ENCODE measurements at regions not wholly inside any gene's neighbourhood (a gene's known extent, or its start where the extent isn't known, plus 50 kb on each side); places are given as distances from the start of the nearest gene placed in this dataset.

DNA sequence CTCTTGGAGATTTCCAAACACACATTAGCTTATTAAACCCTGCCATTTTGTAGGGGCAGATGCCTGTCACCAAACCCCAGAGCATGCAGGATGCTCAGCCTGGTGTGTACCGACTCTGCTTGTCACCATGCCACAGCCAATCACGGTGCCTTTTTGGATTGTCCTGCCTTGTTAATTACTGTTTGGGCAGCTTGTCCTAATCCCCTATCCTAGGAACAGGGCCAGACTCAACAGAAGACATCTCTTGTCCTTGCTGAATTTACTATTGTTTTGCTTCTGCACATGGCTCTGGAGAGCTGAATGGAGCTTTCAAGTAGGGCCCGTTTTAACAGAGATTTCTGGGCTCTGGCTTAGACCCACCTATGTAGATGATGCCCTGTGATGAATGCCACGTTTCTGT, 388.5 kb downstream of the AACS start:
- no peaks in the 10 kb centered on the region for H3K36me3 Mint-ChIP-seq (ENCODE audit: insufficient read depth)
- H3K27me3 Mint-ChIP-seq = no peaks in the 10 kb centered on the region
- H3K27ac Mint-ChIP-seq = no peak overlapping the region
- DNase-seq (ENCODE audit: low spot score, unreplicated experiment) = no peak
- H3K4me3 Mint-ChIP-seq (ENCODE audit: low read depth) = no peak overlapping the region
- peaks cover 8% of the 10 kb centered on the region for H3K9me3 Mint-ChIP-seq (ENCODE audit: low read depth)
- no peaks in the 10 kb centered on the region for H3K4me1 Mint-ChIP-seq (ENCODE audit: low read depth)
- TF ChIP-seq, protein P1, sequence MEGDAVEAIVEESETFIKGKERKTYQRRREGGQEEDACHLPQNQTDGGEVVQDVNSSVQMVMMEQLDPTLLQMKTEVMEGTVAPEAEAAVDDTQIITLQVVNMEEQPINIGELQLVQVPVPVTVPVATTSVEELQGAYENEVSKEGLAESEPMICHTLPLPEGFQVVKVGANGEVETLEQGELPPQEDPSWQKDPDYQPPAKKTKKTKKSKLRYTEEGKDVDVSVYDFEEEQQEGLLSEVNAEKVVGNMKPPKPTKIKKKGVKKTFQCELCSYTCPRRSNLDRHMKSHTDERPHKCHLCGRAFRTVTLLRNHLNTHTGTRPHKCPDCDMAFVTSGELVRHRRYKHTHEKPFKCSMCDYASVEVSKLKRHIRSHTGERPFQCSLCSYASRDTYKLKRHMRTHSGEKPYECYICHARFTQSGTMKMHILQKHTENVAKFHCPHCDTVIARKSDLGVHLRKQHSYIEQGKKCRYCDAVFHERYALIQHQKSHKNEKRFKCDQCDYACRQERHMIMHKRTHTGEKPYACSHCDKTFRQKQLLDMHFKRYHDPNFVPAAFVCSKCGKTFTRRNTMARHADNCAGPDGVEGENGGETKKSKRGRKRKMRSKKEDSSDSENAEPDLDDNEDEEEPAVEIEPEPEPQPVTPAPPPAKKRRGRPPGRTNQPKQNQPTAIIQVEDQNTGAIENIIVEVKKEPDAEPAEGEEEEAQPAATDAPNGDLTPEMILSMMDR (IDR thresholded peaks at IDR 0.05; ENCODE audit: unreplicated experiment) = no peak

DNA sequence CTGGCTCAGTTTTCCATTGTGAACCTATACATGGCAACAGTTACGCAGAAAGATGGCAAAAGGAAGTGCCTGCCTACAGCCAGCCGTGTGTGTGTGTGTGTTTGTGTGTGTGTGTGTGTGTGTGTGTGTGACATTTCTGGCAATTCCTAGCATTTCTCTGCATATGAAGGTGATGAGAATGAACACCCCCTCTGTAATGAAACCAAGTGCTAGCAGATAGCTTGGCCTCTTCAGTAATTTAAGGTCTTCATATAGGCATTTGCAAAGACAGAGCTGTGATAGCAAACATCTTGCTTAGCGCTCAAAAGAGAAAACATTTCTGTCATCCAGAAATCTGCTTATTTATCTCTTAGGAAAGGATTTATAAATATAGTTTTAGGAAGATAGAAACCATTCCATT, 389.1 kb downstream of the AACS start:
- no peaks in the 10 kb centered on the region for H3K36me3 Mint-ChIP-seq (ENCODE audit: insufficient read depth)
- peaks cover 6% of the 10 kb centered on the region for H3K9me3 Mint-ChIP-seq (ENCODE audit: low read depth)
- H3K4me1 Mint-ChIP-seq (ENCODE audit: low read depth) = no peaks in the 10 kb centered on the region
- TF ChIP-seq, protein P1 (IDR thresholded peaks at IDR 0.05; ENCODE audit: unreplicated experiment) = no peak
- DNase-seq (ENCODE audit: low spot score, unreplicated experiment) = no peak
- no peaks in the 10 kb centered on the region for H3K27me3 Mint-ChIP-seq
- H3K27ac Mint-ChIP-seq = no peak overlapping the region
- no peak overlapping the region for H3K4me3 Mint-ChIP-seq (ENCODE audit: low read depth)

DNA sequence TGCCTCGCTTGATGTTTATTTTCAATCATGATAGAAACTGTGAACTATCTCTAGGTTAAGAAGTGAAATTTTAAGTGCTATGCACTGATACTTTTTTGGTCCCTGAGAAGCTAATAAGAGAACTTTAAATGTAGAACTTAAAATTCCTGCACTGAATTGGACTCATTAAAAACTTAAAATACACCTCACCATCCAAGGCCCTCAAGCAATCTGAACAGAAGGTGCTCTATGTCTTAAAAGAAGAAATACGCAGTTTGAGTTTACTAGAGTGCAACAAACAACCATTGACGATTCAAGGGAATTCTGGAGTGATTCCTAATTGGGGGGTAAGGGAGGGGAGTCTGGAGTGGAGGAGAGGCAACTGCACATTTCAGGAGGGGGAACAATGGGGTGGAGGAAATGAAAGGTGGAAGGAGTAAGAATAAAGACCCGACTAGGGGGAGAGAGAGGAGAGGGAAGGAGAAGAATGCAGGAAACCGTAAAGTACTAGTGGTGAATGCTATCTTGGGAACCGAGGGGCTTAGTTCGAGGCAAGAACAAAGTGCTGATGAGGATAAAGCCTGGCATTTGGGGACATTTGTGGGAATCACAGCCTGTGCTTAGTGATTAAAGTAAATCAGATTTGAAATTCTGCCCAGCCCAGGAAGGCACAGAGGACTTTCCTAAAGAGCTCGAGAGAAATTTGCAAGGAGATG, 389.7 kb downstream of the AACS start:
- Mint-ChIP-seq H3K27me3 (no peaks in the 10 kb centered on the region), H3K9me3 (ENCODE audit: low read depth) (peaks cover 3% of the 10 kb centered on the region), H3K4me1 (ENCODE audit: low read depth) (no peaks in the 10 kb centered on the region), H3K36me3 (ENCODE audit: insufficient read depth) (no peaks in the 10 kb centered on the region), H3K4me3 (ENCODE audit: low read depth) (no peak overlapping the region), H3K27ac (no peak overlapping the region)
- TF ChIP-seq, protein P1 (IDR thresholded peaks at IDR 0.05; ENCODE audit: unreplicated experiment) = no peak
- no peak for DNase-seq (ENCODE audit: low spot score, unreplicated experiment)

DNA sequence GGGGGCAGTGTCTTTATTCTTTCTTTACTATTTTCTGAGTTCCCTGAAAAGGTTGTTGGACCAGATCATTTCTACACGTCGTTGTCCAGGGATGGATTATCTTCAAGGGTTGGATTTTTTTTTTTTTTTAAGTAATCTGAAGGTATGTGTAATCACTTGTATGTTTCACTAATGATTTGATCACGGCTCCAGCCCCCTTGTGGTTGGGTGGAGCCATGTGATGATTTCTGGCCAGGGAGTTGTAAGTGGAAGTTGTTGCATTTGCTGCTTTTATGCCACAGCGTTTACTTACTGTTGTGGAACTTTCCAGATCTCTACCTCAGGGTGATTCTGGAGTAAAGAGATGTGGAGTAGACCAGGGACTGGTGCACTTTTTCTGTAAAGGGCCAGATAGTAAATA, 390.3 kb downstream of the AACS start:
- no peaks in the 10 kb centered on the region for H3K36me3 Mint-ChIP-seq (ENCODE audit: insufficient read depth)
- peaks cover 3% of the 10 kb centered on the region for H3K9me3 Mint-ChIP-seq (ENCODE audit: low read depth)
- H3K4me1 Mint-ChIP-seq (ENCODE audit: low read depth) = no peaks in the 10 kb centered on the region
- no peak for DNase-seq (ENCODE audit: low spot score, unreplicated experiment)
- no peaks in the 10 kb centered on the region for H3K27me3 Mint-ChIP-seq
- H3K27ac Mint-ChIP-seq = no peak overlapping the region
- TF ChIP-seq, protein P1 (IDR thresholded peaks at IDR 0.05; ENCODE audit: unreplicated experiment) = peak; percentile 48
- H3K4me3 Mint-ChIP-seq (ENCODE audit: low read depth) = no peak overlapping the region

DNA sequence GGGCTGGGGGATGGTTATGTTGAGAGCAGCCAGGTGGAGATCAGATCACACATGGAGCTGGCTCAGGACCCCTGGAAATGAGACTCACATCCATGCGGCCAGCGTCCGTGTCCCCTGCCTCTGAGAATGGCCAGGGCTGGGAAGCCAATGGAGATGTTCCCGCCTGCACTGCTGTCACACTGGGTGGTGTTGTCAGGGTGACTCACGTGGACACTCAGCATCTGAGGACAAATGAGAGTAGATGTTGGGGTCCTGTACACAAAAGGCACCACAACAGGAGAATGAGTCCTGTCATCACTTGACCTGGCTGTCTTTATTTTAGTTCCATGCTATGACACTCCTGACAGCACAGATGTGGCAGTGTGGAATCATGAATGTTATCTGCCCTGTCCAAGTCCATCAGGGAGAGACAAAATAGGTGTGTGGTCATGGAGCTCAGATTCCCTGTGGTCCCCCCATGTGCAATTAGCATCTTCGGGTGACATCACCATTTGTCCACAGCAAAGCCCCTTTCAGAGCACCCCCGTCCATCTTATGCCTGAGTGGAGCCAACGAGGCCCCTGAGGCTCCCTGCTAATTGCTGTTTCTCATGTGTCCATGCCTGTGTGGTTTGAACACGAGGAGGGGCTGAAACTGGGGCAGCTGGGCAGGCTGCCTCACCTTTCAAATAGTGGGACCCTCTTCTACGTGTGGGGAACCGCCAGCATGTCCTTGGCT, 393.5 kb downstream of the AACS start:
- DNase-seq (ENCODE audit: low spot score, unreplicated experiment) = no peak
- H3K9me3 Mint-ChIP-seq (ENCODE audit: low read depth) = no peaks in the 10 kb centered on the region
- H3K36me3 Mint-ChIP-seq (ENCODE audit: insufficient read depth) = no peaks in the 10 kb centered on the region
- H3K27me3 Mint-ChIP-seq = peaks cover 5% of the 10 kb centered on the region
- no peak overlapping the region for H3K4me3 Mint-ChIP-seq (ENCODE audit: low read depth)
- TF ChIP-seq, protein P1 (IDR thresholded peaks at IDR 0.05; ENCODE audit: unreplicated experiment) = no peak
- no peaks in the 10 kb centered on the region for H3K4me1 Mint-ChIP-seq (ENCODE audit: low read depth)
- no peak overlapping the region for H3K27ac Mint-ChIP-seq

Data from progenitor cell of endocrine pancreas (in vitro differentiated cells).